ENCODE measurements at regions not wholly inside any gene's neighbourhood (a gene's known extent, or its start where the extent isn't known, plus 50 kb on each side); places are given as distances from the start of the nearest gene placed in this dataset.

DNA sequence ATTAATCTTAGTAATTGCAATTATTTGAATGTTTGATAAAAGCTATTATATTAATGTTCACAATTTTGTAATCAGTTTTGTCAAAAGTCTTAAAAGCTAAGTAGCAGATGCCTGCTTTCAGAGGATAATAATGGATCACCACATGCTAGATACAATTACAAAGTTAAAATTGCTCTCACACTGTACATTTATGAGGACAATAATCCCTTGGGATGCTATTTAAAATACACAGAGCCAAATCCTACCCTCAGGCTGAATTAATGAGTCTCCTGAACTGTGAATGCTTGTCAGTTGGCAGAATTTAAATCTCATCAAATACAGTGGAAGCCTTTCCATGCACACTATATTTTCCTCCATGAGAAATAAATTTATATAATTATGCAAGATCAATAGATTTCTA is 153.3 kb upstream of the SYNCRIP start:
- no peaks in the 10 kb centered on the region for H3K4me1 Mint-ChIP-seq (ENCODE audit: unreplicated experiment)
- no peak overlapping the region for H3K27ac Mint-ChIP-seq (ENCODE audit: unreplicated experiment)
- TF ChIP-seq, protein P1, sequence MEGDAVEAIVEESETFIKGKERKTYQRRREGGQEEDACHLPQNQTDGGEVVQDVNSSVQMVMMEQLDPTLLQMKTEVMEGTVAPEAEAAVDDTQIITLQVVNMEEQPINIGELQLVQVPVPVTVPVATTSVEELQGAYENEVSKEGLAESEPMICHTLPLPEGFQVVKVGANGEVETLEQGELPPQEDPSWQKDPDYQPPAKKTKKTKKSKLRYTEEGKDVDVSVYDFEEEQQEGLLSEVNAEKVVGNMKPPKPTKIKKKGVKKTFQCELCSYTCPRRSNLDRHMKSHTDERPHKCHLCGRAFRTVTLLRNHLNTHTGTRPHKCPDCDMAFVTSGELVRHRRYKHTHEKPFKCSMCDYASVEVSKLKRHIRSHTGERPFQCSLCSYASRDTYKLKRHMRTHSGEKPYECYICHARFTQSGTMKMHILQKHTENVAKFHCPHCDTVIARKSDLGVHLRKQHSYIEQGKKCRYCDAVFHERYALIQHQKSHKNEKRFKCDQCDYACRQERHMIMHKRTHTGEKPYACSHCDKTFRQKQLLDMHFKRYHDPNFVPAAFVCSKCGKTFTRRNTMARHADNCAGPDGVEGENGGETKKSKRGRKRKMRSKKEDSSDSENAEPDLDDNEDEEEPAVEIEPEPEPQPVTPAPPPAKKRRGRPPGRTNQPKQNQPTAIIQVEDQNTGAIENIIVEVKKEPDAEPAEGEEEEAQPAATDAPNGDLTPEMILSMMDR (IDR thresholded peaks at IDR 0.05): no peak
- peaks cover 3% of the 10 kb centered on the region for H3K27me3 Mint-ChIP-seq (ENCODE audit: unreplicated experiment)
- no peaks in the 10 kb centered on the region for H3K9me3 Mint-ChIP-seq (ENCODE audit: unreplicated experiment)
- H3K36me3 Mint-ChIP-seq (ENCODE audit: unreplicated experiment): no peaks in the 10 kb centered on the region
- H3K4me3 Mint-ChIP-seq (ENCODE audit: unreplicated experiment): no peak overlapping the region
- DNase-seq (ENCODE audit: extremely low spot score, unreplicated experiment): no peak

DNA sequence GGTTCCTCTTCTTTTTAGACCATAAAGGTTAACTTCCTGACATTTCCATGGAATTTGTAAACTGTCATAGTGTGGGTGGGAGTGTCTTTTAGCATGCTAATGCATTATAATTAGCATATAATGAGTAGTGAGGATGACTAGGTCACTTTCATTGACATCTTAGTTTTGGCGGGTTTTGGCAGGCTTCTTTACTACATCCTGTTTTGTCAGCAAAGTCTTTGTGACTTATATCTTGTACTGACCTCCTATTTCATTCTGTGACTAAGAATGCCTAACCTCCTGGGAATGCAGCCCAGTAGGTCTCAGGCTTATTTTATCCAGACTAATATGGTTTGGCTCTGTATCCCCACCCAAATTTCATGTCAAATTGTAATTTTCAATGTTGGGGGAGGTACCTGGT is 149.6 kb upstream of the SYNCRIP start:
- TF ChIP-seq, protein P1 (IDR thresholded peaks at IDR 0.05): no peak
- H3K36me3 Mint-ChIP-seq (ENCODE audit: unreplicated experiment): no peaks in the 10 kb centered on the region
- no peak overlapping the region for H3K27ac Mint-ChIP-seq (ENCODE audit: unreplicated experiment)
- H3K27me3 Mint-ChIP-seq (ENCODE audit: unreplicated experiment): peaks cover 3% of the 10 kb centered on the region
- H3K4me3 Mint-ChIP-seq (ENCODE audit: unreplicated experiment): no peak overlapping the region
- no peak for DNase-seq (ENCODE audit: extremely low spot score, unreplicated experiment)
- no peaks in the 10 kb centered on the region for H3K9me3 Mint-ChIP-seq (ENCODE audit: unreplicated experiment)
- H3K4me1 Mint-ChIP-seq (ENCODE audit: unreplicated experiment): no peaks in the 10 kb centered on the region

DNA sequence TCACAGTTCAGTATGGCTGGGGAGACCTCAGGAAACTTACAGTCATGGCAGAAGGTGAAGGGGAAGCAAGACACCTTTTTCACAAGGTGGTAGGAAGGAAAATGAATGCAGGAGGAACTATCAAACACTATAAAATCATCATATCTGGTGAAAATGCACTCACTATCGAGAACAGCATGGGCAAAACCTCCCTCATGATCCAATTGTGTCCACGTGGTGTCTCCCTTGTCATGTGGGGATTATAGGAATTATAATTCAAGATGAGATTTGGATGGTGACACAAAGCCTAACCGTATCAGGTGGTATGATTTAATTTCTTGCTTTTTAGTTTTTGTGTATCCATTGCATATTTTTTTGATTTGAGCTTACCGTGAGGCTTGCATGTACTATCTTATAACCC is 133.2 kb upstream of the SYNCRIP start:
- no peaks in the 10 kb centered on the region for H3K36me3 Mint-ChIP-seq (ENCODE audit: unreplicated experiment)

DNA sequence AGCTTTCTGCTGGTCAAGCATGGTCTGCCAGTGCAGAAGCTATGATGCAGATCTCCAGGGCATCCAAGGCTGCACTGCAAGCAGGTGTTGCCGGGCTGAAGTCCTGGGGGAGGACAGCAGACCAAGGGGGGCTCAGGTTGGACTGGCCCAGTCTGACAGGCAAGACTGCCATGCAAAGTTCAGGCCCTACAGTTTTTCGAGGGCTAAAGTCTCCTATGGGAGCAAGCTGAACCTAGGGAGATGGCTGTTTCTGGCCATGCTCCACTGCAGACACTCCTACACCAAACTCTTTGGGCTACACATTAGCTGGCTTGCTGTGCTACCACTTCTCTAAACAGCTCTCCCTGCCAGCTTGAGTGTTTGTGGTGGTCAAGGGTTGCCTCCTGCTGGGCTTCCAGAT is 130.0 kb upstream of the SYNCRIP start:
- DNase-seq (ENCODE audit: extremely low spot score, unreplicated experiment): no peak
- Mint-ChIP-seq H3K4me1 (ENCODE audit: unreplicated experiment) (no peaks in the 10 kb centered on the region), H3K4me3 (ENCODE audit: unreplicated experiment) (no peak overlapping the region), H3K36me3 (ENCODE audit: unreplicated experiment) (no peaks in the 10 kb centered on the region), H3K9me3 (ENCODE audit: unreplicated experiment) (peaks cover 5% of the 10 kb centered on the region), H3K27ac (ENCODE audit: unreplicated experiment) (no peak overlapping the region), H3K27me3 (ENCODE audit: unreplicated experiment) (peaks cover 18% of the 10 kb centered on the region)
- TF ChIP-seq, protein P1 (IDR thresholded peaks at IDR 0.05): no peak

More for the DNA sequence above, 133.2 kb upstream of the SYNCRIP start:
- H3K27ac Mint-ChIP-seq (ENCODE audit: unreplicated experiment): no peak overlapping the region
- H3K4me1 Mint-ChIP-seq (ENCODE audit: unreplicated experiment): no peaks in the 10 kb centered on the region
- peaks cover 5% of the 10 kb centered on the region for H3K9me3 Mint-ChIP-seq (ENCODE audit: unreplicated experiment)
- H3K27me3 Mint-ChIP-seq (ENCODE audit: unreplicated experiment): peaks cover 11% of the 10 kb centered on the region
- no peak overlapping the region for H3K4me3 Mint-ChIP-seq (ENCODE audit: unreplicated experiment)
- TF ChIP-seq, protein P1 (IDR thresholded peaks at IDR 0.05): no peak
- DNase-seq (ENCODE audit: extremely low spot score, unreplicated experiment): no peak

DNA sequence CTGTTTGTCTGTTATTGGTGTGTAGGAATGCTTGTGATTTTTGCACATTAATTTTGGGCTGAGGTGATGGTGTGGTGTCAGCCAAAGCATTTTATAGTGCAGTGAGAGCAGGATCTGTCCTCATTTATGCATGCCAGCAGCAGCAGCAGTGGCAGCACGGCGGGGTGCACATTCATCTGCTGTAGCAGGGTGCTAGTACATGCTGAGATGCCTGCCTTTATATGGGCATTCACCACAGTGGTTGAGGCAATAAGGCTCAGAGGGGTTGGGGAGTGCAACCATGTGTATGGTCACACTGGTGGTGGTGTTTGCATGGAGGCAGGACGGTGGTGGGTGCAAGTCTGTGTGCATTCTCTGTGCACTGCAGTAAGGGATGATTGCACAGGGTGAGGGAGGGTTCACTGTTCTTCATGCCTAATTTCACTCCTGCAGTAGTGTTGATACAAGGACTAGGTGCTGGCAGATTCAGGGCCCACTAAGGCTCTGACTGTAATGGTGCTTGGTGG is 129.3 kb upstream of the SYNCRIP start:
- Mint-ChIP-seq H3K36me3 (ENCODE audit: unreplicated experiment) (no peaks in the 10 kb centered on the region), H3K27me3 (ENCODE audit: unreplicated experiment) (peaks cover 13% of the 10 kb centered on the region), H3K27ac (ENCODE audit: unreplicated experiment) (no peak overlapping the region), H3K9me3 (ENCODE audit: unreplicated experiment) (peaks cover under 1% of the 10 kb centered on the region), H3K4me3 (ENCODE audit: unreplicated experiment) (no peak overlapping the region), H3K4me1 (ENCODE audit: unreplicated experiment) (no peaks in the 10 kb centered on the region)
- DNase-seq (ENCODE audit: extremely low spot score, unreplicated experiment): no peak
- TF ChIP-seq, protein P1 (IDR thresholded peaks at IDR 0.05): no peak
